A549 (cell line): ENCODE measurements at regions not wholly inside any gene's neighbourhood (a gene's known extent, or its start where the extent isn't known, plus 50 kb on each side); places are given as distances from the start of the nearest gene placed in this dataset.

Source experiments
- ATAC-seq, 2 experiments: fragments of 200-7000 bp in 1 of 2; fragments of >200 bp in 1 of 2; cut with Nextera tagmentation in 1 of 2; cut with Tn5 transposase in 1 of 2; 3 replicates each; pipeline versions ENCODE4 v1.8.0 to v1.9.1; 2018 to 2020; ENCODE audit warnings: mild to moderate bottlenecking in 1 of 2, moderate library complexity in 1 of 2
- CTCF ChIA-PET: fragments of 300-600 bp; sonication (Branson Sonifier 250); formaldehyde crosslinking; extraction: SDS; loops from one replicate; lab custom pipeline; 2021; ENCODE audit warnings: antibody characterized with exemption, inconsistent platforms; lab: Yijun Ruan, JAX
- POLR2A ChIA-PET: fragments of 350-600 bp; formaldehyde crosslinking; extraction: SDS; loops from one replicate; lab custom pipeline; 2021; ENCODE audit warnings: antibody characterized with exemption, inconsistent platforms; lab: Yijun Ruan, JAX
- DNase-seq, 2 experiments: peaks; one replicate each; pipeline versions ENCODE4 v3.0.0 to v3.0.0-alpha.2; 2011 to 2016; ENCODE audit warnings: low read depth in 1 of 2, low spot score in 1 of 2
- FAIRE-seq: peaks from 2 replicates; lab custom pipeline; 2011; peaks lifted over from hg19 to GRCh38; lab: Jason Lieb, UNC
- H3K27ac ChIP-seq, 2 experiments: fragments of >200 bp; sonication (Bioruptor Twin); formaldehyde crosslinking; 3 replicates each; pipeline ENCODE4 v1.5.1; 2016 to 2017
- H3K4me1 ChIP-seq: fragments of >200 bp; sonication (Bioruptor Twin); formaldehyde crosslinking; 3 replicates; pipeline ENCODE4 v1.6.1; 2016
- H3K4me2 ChIP-seq: fragments of >200 bp; sonication (Bioruptor Twin); formaldehyde crosslinking; 3 replicates; pipeline ENCODE4 v1.6.1; 2016
- H3K4me3 ChIP-seq: fragments of >200 bp; sonication (Bioruptor Twin); formaldehyde crosslinking; 3 replicates; pipeline ENCODE4 v1.5.1; 2016
- H3K9me3 ChIP-seq: fragments of >200 bp; sonication (Bioruptor Twin); formaldehyde crosslinking; 3 replicates; pipeline ENCODE4 v1.6.1; 2016
- CBX2 ChIP-seq: fragments of 200-600 bp; sonication (generic); IDR thresholded peaks from 2 replicates; pipeline ENCODE4 v1.6.1; 2016; ENCODE audit warnings: low read depth, mild to moderate bottlenecking, borderline replicate concordance
- CBX8 ChIP-seq: fragments of 200-600 bp; sonication (generic); IDR thresholded peaks from 2 replicates; pipeline ENCODE4 v1.6.1; 2016
- CHD2 ChIP-seq: fragments of 150-350 bp; IDR thresholded peaks from 2 replicates; pipeline ENCODE4 v1.6.1; 2014; ENCODE audit warnings: low read length; ENCODE audit not compliant: partially characterized antibody
- CHD4 ChIP-seq: fragments of 200-600 bp; sonication (generic); IDR thresholded peaks from 2 replicates; pipeline ENCODE4 v1.6.1; 2016; ENCODE audit warnings: antibody characterized with exemption, mild to moderate bottlenecking, borderline replicate concordance
- EHMT2 ChIP-seq: fragments of 200-600 bp; sonication (generic); IDR thresholded peaks from 2 replicates; pipeline ENCODE4 v1.6.1; 2016; ENCODE audit warnings: antibody characterized with exemption, low read depth, mild to moderate bottlenecking, moderate library complexity
- ESRRA ChIP-seq: fragments of 150-350 bp; IDR thresholded peaks from 2 replicates; pipeline ENCODE4 v1.6.1; 2014; ENCODE audit warnings: mild to moderate bottlenecking, low read length, borderline replicate concordance
- FOSL2 ChIP-seq, 2 experiments: fragments of 450-650 bp in 1 of 2; fragments of >200 bp in 1 of 2; sonication (Bioruptor Twin) in 1 of 2; formaldehyde crosslinking; IDR thresholded peaks; 2 replicates each; pipeline versions ENCODE4 v1.5.0 to v1.6.1; 2016 to 2020; ENCODE audit warnings: mild to moderate bottlenecking in 1 of 2, moderate library complexity in 1 of 2
- HEYL ChIP-seq: fragments of 250-450 bp; sonication (Bioruptor Pico); IDR thresholded peaks from 2 replicates; pipeline ENCODE4 v1.8.0; 2021; ENCODE audit warnings: mild to moderate bottlenecking, moderate library complexity
- HOXB5 ChIP-seq: fragments of 250-450 bp; sonication (Bioruptor Pico); IDR thresholded peaks from 2 replicates; pipeline ENCODE4 v1.5.0; 2020; ENCODE audit warnings: mild to moderate bottlenecking, moderate library complexity
- MAFK ChIP-seq: fragments of 450-650 bp; IDR thresholded peaks from 2 replicates; pipeline ENCODE4 v1.6.1; 2014; ENCODE audit not compliant: partially characterized antibody
- NR3C1 ChIP-seq: fragments of >200 bp; sonication (Bioruptor Twin); formaldehyde crosslinking; IDR thresholded peaks from 3 replicates; pipeline ENCODE4 v1.6.1; 2017
- PHF8 ChIP-seq: fragments of 200-600 bp; sonication (generic); IDR thresholded peaks from 2 replicates; pipeline ENCODE4 v1.6.1; 2016; ENCODE audit warnings: low read depth, mild to moderate bottlenecking, antibody characterized with exemption, moderate library complexity, borderline replicate concordance
- RAD21 ChIP-seq, 2 experiments: fragments of >200 bp in 1 of 2; sonication (Bioruptor Twin) in 1 of 2; formaldehyde crosslinking in 1 of 2; IDR thresholded peaks in 1 of 2; conservative IDR thresholded peaks in 1 of 2; 2 replicates in 1 of 2; 3 replicates in 1 of 2; pipeline ENCODE4 v1.6.1; 2012 to 2018; ENCODE audit warnings: inconsistent platforms in 1 of 2
- RCOR1 ChIP-seq: fragments of 150-350 bp; IDR thresholded peaks from 2 replicates; pipeline ENCODE4 v1.6.1; 2014; ENCODE audit warnings: antibody characterized with exemption, low read length, low read depth
- RFX5 ChIP-seq: fragments of 450-650 bp; IDR thresholded peaks from 2 replicates; pipeline ENCODE4 v1.7.1; 2014; ENCODE audit warnings: antibody characterized with exemption, mild to moderate bottlenecking, moderate library complexity
- SREBF2 ChIP-seq: fragments of 450-650 bp; IDR thresholded peaks from 2 replicates; pipeline ENCODE4 v1.6.1; 2014; ENCODE audit warnings: mild to moderate bottlenecking, moderate library complexity
- TFCP2L1 ChIP-seq: fragments of 250-450 bp; sonication (Bioruptor Pico); IDR thresholded peaks from 2 replicates; pipeline ENCODE4 v1.5.0; 2021; ENCODE audit warnings: mild to moderate bottlenecking
- TP53 ChIP-seq: fragments of 250-450 bp; sonication (Bioruptor Pico); IDR thresholded peaks from 2 replicates; pipeline ENCODE4 v1.5.0; 2021; ENCODE audit warnings: mild to moderate bottlenecking, moderate library complexity
- ZSCAN20 ChIP-seq: fragments of 250-450 bp; sonication (Bioruptor Pico); IDR thresholded peaks from 2 replicates; pipeline ENCODE4 v1.8.0; 2022; ENCODE audit warnings: mild to moderate bottlenecking, moderate library complexity
- WGBS: methylation state at CpG from one replicate; pipeline ENCODE4 v1.1.6; 2017; ENCODE audit errors: missing lambda C conversion rate; 5-methylcytosine and 5-hydroxymethylcytosine counted together
- TF ChIP-seq, protein P1 (sequence below): fragments of 250-450 bp; sonication (Bioruptor Pico); IDR thresholded peaks from 2 replicates; pipeline ENCODE4 v1.5.0; 2021; ENCODE audit warnings: mild to moderate bottlenecking, moderate library complexity, borderline replicate concordance
- TF ChIP-seq, protein P2 (sequence below): fragments of 450-650 bp; IDR thresholded peaks from 2 replicates; pipeline ENCODE4 v1.6.1; 2014; ENCODE audit warnings: antibody characterized with exemption
- TF ChIP-seq, protein P3 (sequence below): fragments of 150-350 bp; IDR thresholded peaks from 2 replicates; pipeline ENCODE4 v1.6.1; 2014; ENCODE audit warnings: low read depth, mild to moderate bottlenecking, low read length
- TF ChIP-seq, protein P4 (sequence below): fragments of 250-450 bp; sonication (Bioruptor Pico); IDR thresholded peaks from 2 replicates; pipeline ENCODE4 v1.5.0; 2020; ENCODE audit warnings: low read depth, mild to moderate bottlenecking, moderate library complexity

DNA sequence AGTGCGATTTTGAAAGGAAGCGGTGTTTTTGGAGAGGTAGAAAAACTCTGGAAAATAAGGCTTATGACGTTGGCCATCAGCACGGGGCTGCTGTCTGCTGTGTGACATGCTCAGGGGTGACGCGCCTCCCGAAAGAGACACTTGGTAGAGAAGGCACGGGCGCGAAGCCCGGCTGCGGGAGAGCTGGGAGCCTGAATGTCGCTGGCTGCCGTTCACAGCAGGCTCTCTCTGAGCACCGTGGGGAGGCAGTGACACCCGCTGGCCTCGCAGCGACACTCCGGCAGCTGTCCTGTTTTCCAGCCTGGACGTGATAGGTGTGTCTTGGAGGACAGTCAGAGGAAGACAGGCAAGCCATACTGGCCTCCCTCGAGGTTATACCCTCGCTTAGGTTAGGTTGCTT is 759.1 kb upstream of the RBFOX1 start:
- no peaks in the 10 kb centered on the region for H3K4me1 ChIP-seq
- POLR2A ChIA-PET, result no interaction called here
- no peak overlapping the region for H3K27ac ChIP-seq
- H3K9me3 ChIP-seq, result no peaks in the 10 kb centered on the region
- H3K4me2 ChIP-seq, result no peak overlapping the region
- no peak overlapping the region for H3K4me3 ChIP-seq
- no peak for DNase-seq
- CTCF ChIA-PET, result no interaction called here
- no peak for FAIRE-seq
- ATAC-seq, result no peak
- WGBS, result 36% methylated on average over 22 of the region's 22 CpGs
- TF ChIP-seq CHD2 (no peak), SREBF2 (no peak)

DNA sequence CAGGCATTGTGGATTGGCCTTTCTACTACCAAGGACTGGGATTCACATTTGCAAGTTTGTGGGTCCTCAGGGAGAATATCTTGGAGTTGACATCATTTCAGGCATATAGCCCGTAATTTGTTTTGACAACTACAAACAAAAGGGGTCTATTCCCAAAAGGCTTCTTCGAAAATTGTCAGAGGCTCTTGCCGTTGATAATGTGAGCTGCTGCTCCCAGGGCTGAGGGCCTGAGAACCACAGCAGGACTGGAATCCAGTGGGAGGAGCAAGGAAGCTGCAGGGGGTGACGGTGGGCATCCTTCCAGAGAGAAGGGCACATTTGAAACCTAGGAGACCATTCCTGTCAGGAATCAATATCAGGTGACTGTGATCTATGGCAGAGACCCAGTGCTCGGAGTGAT is 761.6 kb upstream of the RBFOX1 start:
- no peak overlapping the region for H3K4me3 ChIP-seq
- WGBS, result 5% methylated on average over 5 of the region's 5 CpGs
- no peak for TF ChIP-seq TP53 (CRISPR knock-in tag)
- TF ChIP-seq RFX5, result no peak
- ChIA-PET POLR2A (no interaction called here), CTCF (interaction anchor here (0.7 kb wide), 1 partner anchor 18 kb away, joined by 4 read pairs; no protein-coding TSS in a partner anchor)
- ATAC-seq, result no peak
- no peaks in the 10 kb centered on the region for H3K4me1 ChIP-seq
- H3K4me2 ChIP-seq, result no peak overlapping the region
- FAIRE-seq, result no peak
- DNase-seq, result no peak
- no peak overlapping the region for H3K27ac ChIP-seq
- no peaks in the 10 kb centered on the region for H3K9me3 ChIP-seq

DNA sequence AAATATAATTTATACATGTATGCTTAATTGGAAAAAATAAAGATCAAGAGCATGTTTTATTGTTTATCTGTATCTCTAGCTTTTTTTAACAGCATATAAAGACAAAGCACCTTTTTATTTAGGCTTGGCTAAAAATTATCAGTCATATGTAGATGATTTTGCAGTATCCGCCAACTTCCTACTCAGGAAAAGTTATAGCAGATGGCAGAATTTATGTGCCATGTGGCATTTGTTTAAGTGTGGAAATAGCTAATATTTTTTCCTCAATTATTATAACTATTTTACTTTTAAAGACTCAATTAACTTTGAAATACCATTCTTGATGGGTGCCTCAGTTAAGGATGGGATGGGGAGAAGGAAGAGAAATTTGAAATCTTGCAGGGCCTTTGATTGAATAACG is 762.1 kb upstream of the RBFOX1 start:
- no peak for DNase-seq
- Histone ChIP-seq H3K4me3 (no peak overlapping the region), H3K27ac (no peak overlapping the region)
- CTCF ChIA-PET, result interaction anchor here (0.7 kb wide), 1 partner anchor 19 kb away, joined by 4 read pairs; no protein-coding TSS in a partner anchor
- TF ChIP-seq RAD21 (conservative IDR thresholded peaks at IDR 0.05 in 1 of 2, IDR thresholded peaks at IDR 0.05 in 1 of 2), result no peak
- TF ChIP-seq TP53 (CRISPR knock-in tag), result no peak
- no peak for TF ChIP-seq EHMT2
- TF ChIP-seq, all 56 proteins: peak for 0
- no peaks in the 10 kb centered on the region for H3K4me1 ChIP-seq
- no peak for FAIRE-seq
- H3K9me3 ChIP-seq, result no peaks in the 10 kb centered on the region
- WGBS, result 14% methylated on average over 2 of the region's 2 CpGs
- no peak for ATAC-seq
- POLR2A ChIA-PET, result no interaction called here
- no peak overlapping the region for H3K4me2 ChIP-seq

DNA sequence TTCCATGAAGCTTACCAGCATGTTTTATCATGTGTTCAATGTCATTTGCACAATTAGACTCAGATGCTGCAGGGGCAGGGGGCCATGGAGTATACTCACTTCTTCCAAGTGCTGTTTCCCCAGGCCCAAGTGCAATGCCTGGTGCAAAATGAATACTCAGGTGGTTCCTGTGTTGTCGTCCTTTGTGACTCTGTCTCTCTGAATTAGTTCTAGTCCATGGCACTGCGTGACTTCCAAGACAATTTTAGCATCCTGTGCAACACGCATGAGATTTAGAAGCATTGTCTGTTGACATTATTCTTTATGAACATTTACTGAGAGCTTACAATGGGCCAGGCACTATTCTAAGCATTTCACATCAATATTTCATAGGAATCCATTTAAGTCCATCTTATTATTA is 769.7 kb upstream of the RBFOX1 start:
- WGBS, result 10% methylated on average over 3 of the region's 3 CpGs
- TF ChIP-seq SREBF2 (no peak), CHD2 (no peak), NR3C1 (no peak), TP53 (CRISPR knock-in tag) (no peak), CBX2 (no peak), ZSCAN20 (CRISPR knock-in tag) (no peak), CHD4 (no peak), CBX8 (no peak), FOSL2 (IDR thresholded peaks at IDR 0.05) (no peak), FOSL2 (CRISPR knock-in tag; IDR thresholded peaks at IDR 0.05) (no peak), RCOR1 (no peak), MAFK (no peak), HEYL (no peak), PHF8 (no peak), TFCP2L1 (CRISPR knock-in tag) (no peak), ESRRA (no peak), HOXB5 (CRISPR knock-in tag) (no peak)
- TF ChIP-seq, protein P1, sequence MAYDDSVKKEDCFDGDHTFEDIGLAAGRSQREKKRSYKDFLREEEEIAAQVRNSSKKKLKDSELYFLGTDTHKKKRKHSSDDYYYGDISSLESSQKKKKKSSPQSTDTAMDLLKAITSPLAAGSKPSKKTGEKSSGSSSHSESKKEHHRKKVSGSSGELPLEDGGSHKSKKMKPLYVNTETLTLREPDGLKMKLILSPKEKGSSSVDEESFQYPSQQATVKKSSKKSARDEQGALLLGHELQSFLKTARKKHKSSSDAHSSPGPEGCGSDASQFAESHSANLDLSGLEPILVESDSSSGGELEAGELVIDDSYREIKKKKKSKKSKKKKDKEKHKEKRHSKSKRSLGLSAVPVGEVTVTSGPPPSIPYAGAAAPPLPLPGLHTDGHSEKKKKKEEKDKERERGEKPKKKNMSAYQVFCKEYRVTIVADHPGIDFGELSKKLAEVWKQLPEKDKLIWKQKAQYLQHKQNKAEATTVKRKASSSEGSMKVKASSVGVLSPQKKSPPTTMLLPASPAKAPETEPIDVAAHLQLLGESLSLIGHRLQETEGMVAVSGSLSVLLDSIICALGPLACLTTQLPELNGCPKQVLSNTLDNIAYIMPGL (CRISPR knock-in tag), result no peak
- TF ChIP-seq, protein P2, sequence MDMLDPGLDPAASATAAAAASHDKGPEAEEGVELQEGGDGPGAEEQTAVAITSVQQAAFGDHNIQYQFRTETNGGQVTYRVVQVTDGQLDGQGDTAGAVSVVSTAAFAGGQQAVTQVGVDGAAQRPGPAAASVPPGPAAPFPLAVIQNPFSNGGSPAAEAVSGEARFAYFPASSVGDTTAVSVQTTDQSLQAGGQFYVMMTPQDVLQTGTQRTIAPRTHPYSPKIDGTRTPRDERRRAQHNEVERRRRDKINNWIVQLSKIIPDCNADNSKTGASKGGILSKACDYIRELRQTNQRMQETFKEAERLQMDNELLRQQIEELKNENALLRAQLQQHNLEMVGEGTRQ, result no peak
- TF ChIP-seq, protein P3, sequence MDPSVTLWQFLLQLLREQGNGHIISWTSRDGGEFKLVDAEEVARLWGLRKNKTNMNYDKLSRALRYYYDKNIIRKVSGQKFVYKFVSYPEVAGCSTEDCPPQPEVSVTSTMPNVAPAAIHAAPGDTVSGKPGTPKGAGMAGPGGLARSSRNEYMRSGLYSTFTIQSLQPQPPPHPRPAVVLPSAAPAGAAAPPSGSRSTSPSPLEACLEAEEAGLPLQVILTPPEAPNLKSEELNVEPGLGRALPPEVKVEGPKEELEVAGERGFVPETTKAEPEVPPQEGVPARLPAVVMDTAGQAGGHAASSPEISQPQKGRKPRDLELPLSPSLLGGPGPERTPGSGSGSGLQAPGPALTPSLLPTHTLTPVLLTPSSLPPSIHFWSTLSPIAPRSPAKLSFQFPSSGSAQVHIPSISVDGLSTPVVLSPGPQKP, result no peak
- TF ChIP-seq, protein P4, sequence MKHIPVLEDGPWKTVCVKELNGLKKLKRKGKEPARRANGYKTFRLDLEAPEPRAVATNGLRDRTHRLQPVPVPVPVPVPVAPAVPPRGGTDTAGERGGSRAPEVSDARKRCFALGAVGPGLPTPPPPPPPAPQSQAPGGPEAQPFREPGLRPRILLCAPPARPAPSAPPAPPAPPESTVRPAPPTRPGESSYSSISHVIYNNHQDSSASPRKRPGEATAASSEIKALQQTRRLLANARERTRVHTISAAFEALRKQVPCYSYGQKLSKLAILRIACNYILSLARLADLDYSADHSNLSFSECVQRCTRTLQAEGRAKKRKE (CRISPR knock-in tag), result no peak
- no peak for DNase-seq
- FAIRE-seq, result no peak
- ChIA-PET POLR2A (no interaction called here), CTCF (no interaction called here)
- Histone ChIP-seq H3K27ac (no peak overlapping the region), H3K4me3 (no peak overlapping the region), H3K9me3 (no peaks in the 10 kb centered on the region), H3K4me2 (no peak overlapping the region), H3K4me1 (no peaks in the 10 kb centered on the region)
- no peak for ATAC-seq
